ENCODE measurements at regions not wholly inside any gene's neighbourhood (a gene's known extent, or its start where the extent isn't known, plus 50 kb on each side); places are given as distances from the start of the nearest gene placed in this dataset.
A peak's percentile ranks its signal among the peaks of the same experiment; 100 is the strongest.

GRCh38 chr2:12320027-12320734 lies 396.6 kb upstream of the TRIB2 start:
- H3K4me3 ChIP-seq (ENCODE audit: low read length) = no peak overlapping the region
- DNase-seq (ENCODE audit: low read depth) = peak; percentile 41
- TF ChIP-seq, protein P1, sequence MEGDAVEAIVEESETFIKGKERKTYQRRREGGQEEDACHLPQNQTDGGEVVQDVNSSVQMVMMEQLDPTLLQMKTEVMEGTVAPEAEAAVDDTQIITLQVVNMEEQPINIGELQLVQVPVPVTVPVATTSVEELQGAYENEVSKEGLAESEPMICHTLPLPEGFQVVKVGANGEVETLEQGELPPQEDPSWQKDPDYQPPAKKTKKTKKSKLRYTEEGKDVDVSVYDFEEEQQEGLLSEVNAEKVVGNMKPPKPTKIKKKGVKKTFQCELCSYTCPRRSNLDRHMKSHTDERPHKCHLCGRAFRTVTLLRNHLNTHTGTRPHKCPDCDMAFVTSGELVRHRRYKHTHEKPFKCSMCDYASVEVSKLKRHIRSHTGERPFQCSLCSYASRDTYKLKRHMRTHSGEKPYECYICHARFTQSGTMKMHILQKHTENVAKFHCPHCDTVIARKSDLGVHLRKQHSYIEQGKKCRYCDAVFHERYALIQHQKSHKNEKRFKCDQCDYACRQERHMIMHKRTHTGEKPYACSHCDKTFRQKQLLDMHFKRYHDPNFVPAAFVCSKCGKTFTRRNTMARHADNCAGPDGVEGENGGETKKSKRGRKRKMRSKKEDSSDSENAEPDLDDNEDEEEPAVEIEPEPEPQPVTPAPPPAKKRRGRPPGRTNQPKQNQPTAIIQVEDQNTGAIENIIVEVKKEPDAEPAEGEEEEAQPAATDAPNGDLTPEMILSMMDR (conservative IDR thresholded peaks at IDR 0.05; ENCODE audit: low read length) = no peak

GRCh38 chr2:12320991-12321641 lies 395.6 kb upstream of the TRIB2 start:
- TF ChIP-seq, protein P1 (conservative IDR thresholded peaks at IDR 0.05; ENCODE audit: low read length) = peak; percentile 37
- DNase-seq (ENCODE audit: low read depth) = peak; percentile 96
- H3K4me3 ChIP-seq (ENCODE audit: low read length) = no peak overlapping the region; the same call in 1 of the 2 replicates

GRCh38 chr2:12321886-12322285 lies 394.9 kb upstream of the TRIB2 start:
- no peak overlapping the region for H3K4me3 ChIP-seq (ENCODE audit: low read length)
- TF ChIP-seq, protein P1 (conservative IDR thresholded peaks at IDR 0.05; ENCODE audit: low read length) = no peak

DNA sequence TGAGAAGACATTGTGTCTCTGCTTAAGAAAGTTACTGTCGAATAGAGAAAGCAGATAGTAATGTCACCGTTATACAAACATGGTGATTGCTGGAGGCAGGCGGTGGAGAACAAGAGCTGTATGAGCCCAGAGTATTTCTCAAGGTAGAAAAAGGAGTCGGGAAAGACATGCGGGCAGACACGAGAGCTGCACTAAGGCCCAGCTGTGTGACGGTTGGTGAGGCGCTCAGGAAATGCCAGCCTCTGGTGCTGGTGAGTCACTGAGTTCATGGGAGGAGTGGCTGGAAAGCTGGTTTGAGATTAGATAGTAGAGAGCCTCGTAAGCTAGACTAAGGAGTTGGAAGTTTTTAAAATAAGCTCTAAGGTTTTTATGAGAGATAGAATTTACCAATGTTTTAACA lies 390.9 kb upstream of the TRIB2 start:
- no peak for DNase-seq (ENCODE audit: low read depth)
- TF ChIP-seq, protein P1 (conservative IDR thresholded peaks at IDR 0.05; ENCODE audit: low read length) = no peak
- no peak overlapping the region for H3K4me3 ChIP-seq (ENCODE audit: low read length)

More at GRCh38 chr2:12321886-12322285, 394.9 kb upstream of the TRIB2 start:
- DNase-seq (ENCODE audit: low read depth) = peak; percentile 61

DNA sequence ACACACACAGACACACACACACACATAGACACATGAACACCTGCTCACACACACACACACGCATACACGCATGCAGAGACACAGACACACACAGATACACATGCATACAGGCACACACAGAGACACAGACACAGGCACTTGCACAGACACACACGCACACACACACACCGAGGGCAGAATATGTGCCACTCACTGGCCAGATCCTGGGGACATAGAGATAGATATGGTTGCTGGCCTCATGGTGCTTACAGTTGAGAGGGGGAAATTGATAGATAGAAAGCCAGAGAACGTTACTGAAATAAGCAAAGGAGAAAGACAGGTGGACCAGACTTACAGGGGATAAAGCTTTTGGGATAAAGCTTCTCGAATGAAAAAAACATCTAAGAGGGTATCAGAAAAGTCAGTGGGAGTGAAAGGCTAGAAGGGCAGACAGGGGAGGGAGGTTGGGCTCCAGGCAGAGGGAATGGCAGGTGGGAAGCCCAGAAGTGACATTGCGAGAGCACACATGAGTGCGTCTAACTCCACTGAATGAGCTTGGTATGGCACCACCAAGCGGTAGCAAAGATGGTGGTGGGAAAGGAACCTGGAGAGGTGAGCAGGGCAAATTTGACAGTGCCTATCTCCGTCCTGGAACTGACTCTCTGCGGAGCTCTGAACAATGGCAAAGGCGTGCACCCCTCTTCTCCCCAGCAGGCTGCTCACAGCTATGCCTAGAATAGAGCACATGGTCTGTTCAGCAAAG lies 390.1 kb upstream of the TRIB2 start:
- TF ChIP-seq, protein P1 (conservative IDR thresholded peaks at IDR 0.05; ENCODE audit: low read length) = no peak
- no peak for DNase-seq (ENCODE audit: low read depth)
- no peak overlapping the region for H3K4me3 ChIP-seq (ENCODE audit: low read length)

- no peak overlapping the region for H3K4me3 ChIP-seq (ENCODE audit: low read length)
- DNase-seq (ENCODE audit: low read depth) = peak; percentile 48
- TF ChIP-seq, protein P1 (conservative IDR thresholded peaks at IDR 0.05; ENCODE audit: low read length) = no peak
Measured at GRCh38 chr2:12330916-12331315, 385.8 kb upstream of the TRIB2 start.

All from AG10803 (cell line).